HG03196 (cell line): ENCODE measurements at regions not wholly inside any gene's neighbourhood (a gene's known extent, or its start where the extent isn't known, plus 50 kb on each side); places are given as distances from the start of the nearest gene placed in this dataset.

Experiments
- ATAC-seq: cut with Tn5 transposase; IDR thresholded peaks from one replicate; pipeline ENCODE4 v1.9.1; 2021; ENCODE audit not compliant: unreplicated experiment

DNA sequence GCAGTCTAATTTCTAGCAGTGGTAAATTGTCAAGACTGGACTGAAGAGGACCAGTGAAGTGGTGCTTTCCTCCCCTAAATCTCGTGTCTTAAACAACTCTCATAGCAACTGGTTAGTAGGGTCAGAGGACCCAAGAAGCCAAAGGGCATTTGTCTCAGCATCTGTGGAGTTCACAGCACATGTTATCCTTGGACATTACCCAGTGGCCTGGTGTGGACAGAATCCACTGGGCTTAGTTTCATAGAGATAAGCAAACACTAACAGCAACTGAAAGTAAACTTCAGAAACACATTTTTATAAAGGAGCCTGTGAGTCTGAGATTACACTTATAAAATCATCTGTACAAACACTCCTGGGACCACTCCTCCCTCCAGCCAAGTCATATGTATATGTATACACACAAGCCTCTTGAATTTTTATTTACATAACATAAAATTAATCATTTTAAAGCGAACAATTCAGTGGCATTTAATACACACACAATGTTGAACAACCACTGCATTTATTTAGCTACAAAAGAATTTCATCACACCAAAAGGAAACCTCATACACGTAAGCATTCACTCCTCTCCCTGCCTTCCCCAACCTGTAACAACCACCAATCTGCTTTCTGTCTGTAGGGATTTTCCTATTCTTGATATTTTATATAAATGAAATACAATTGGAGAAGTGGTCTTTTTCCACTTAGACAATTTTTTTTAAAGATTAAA lies 457.8 kb downstream of the RASEF start:
- ATAC-seq = no peak

- no peak for ATAC-seq
These were observed 457.3 kb downstream of the RASEF start for GRCh38 chr9:82605657-82606031.

GRCh38 chr9:82606071-82606470 lies 456.9 kb downstream of the RASEF start:
- no peak for ATAC-seq

DNA sequence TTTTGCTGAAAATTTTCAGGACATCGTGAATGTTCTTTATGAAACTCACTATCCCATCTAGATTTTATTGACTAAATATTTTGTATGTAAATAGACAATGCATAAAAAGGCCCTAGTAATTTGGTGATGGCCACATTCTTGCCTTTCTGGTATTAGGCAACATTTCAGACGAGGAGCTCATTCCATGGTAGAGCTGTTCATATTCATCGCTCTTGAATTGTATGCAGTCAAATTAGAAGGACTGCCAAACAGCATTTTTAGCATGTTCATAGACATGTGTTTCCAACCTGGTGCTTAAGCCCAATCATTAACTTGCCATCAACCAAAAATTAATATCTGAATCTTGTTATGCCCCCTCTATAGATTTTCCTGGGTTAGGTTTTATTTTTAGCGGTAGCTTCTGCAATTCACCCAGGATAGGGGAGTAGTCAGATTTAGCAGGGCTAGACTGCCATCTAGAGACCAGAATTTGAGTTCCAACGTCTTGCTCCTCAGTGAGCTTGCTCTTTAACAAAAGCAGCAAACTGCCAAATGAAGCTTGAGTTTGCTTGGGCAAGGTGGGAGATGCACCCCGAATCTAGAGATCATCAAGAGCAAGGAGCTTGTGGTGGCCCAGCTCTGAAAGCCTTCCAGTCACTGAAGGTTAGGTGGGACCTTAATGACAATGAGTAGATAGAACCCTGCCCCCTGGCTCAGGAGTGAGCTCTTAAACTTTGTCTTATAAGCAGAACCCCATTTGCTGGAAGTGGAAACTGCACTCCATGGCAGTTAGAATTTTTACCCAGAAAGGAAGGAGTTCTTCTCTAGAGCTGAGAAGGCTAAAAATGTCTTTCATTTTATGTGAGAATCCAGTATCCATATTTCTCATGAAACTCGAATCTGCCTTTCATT lies 456.2 kb downstream of the RASEF start:
- no peak for ATAC-seq

GRCh38 chr9:82608487-82608886 lies 454.5 kb downstream of the RASEF start:
- no peak for ATAC-seq

GRCh38 chr9:82612942-82613341 lies 450.0 kb downstream of the RASEF start:
- ATAC-seq = no peak

DNA sequence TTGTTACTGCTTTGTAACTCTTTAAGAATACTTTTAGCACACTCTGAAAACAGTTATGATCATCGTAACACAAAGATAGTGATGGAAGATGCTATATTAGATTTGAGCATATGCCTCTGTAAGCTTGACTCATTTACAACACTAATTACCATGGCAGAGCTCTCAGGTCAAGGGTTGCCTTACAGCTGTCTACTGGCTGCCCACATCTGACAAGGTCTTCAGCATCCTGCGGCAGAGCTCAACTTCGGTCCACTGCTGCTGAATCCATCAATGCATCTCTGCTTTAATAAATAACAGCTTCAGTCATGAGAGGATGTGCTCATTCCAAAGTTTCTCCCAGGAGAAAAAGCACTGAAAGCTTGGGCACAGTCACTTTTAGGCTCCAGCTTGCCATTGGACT lies 449.4 kb downstream of the RASEF start:
- no peak for ATAC-seq

GRCh38 chr9:82616545-82616944 lies 446.4 kb downstream of the RASEF start:
- no peak for ATAC-seq

- no peak for ATAC-seq
These were observed 441.5 kb downstream of the RASEF start for GRCh38 chr9:82621447-82621846.

GRCh38 chr9:82637368-82637767 lies 425.6 kb downstream of the RASEF start:
- ATAC-seq = no peak

DNA sequence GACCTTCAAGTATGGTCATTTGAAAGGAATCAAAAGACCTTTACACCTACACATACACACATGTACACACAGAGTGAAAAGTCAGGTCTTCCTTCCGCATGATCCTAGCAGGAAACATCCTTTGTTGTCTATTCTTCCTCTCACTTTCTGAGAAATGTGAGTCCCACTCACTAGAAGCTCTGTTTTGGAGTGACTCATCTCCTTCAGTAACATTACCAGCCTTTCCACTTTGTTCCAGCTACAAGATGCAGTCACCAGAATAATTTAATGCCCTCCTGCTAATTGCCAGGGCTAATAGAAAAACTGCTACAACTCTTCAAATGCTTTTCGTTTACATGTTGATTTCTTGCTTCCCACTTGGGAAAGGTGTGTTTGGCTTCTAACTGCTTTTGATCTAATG lies 417.3 kb downstream of the RASEF start:
- no peak for ATAC-seq

- no peak for ATAC-seq
These were observed 412.6 kb downstream of the RASEF start for GRCh38 chr9:82650368-82650767.

DNA sequence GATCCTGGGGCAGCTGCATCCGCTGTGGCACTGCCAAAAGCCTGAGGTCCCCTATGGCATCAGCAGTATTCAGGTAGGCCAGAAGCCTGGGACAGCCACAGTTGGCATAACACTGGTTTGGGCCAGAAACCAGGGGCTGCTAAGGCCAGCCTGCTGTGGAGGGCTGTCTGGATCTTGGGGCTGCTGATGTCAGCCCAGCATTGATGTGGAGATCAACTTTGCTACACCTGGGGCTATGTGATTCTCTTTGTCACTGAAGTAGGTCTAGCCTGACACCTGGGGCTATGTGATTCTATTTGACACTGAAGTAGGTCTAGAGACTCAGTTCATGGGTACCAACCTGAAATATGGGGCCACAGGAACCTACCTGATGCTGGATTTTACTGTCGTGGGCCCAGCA lies 411.5 kb downstream of the RASEF start:
- ATAC-seq = no peak

DNA sequence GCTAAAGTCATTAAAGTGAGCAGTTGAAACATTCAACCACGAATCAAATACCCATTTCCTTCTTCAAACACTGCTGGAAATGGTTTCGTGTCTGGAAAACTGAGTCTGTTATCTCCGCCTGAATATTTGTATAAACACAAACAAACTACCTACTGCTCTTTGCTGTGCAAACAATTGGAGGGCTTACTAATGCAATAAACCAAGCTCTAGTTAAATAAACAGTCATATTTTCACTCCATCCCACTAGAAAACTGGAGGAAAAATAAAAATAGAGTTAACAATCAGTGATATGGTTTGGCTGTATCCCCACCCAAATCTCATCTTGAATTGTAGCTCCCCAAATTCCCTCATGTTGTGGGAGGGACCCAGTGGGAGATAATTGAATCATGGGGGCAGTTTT lies 397.6 kb downstream of the RASEF start:
- ATAC-seq = no peak

- ATAC-seq = no peak
These were observed 394.2 kb downstream of the RASEF start for GRCh38 chr9:82668689-82669199.

DNA sequence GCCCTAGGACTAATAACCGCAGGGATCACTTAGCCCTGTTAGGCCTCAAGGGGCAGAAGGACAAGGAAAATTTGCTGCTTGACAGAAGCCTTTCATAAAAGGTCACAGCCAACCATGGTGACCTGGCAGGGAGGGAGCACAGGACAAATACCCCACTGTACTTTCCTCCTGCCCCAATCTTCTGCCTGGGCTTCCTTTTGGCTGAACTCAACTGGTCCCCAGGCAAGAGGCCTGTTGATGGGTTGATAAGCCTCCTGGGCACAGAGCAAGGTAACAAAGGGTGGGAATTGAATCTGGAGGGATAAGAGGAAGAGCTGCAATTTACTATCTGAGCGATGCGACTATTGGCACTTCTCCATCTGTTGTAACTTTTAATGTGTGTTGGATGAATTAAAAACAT lies 392.9 kb downstream of the RASEF start:
- no peak for ATAC-seq

DNA sequence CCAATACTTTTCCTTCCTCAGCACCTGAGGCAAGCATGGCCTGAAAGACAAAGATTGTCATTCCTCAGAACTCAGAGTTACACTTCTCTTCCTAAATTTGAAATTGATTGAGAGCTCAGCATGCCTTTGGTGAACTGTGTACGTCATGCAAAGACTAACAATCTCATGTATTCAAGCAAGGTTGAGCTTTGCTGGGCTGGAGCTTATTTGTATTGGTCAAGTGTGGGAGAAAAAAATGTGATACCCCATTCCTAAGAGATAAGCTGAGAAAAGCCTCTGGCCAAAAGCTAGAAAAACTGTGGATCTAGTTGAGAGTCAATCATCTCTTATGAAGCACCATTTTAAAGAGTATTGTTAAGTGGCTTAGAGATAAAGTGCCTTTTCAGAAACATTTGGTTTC lies 392.2 kb downstream of the RASEF start:
- ATAC-seq = no peak

DNA sequence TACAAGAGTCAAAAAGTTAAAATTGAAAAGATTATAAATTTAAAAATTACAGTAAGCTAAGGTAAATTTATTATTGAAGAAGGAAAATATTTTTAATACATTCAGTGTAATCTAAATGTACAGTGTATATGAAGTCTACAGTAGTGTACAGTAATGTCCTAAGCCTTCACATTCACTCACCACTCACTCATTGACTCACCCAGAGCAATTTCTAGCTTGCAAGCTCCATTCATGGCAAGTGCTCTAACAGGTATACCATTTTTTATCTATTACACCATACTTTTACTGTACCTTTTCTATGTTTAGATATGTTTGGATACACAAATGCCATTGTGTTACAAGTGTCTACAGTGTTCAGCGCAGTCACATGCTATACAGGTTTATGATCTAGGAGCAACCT lies 389.7 kb downstream of the RASEF start:
- no peak for ATAC-seq

- ATAC-seq = no peak
These were observed 389.0 kb downstream of the RASEF start for GRCh38 chr9:82673919-82674318.

DNA sequence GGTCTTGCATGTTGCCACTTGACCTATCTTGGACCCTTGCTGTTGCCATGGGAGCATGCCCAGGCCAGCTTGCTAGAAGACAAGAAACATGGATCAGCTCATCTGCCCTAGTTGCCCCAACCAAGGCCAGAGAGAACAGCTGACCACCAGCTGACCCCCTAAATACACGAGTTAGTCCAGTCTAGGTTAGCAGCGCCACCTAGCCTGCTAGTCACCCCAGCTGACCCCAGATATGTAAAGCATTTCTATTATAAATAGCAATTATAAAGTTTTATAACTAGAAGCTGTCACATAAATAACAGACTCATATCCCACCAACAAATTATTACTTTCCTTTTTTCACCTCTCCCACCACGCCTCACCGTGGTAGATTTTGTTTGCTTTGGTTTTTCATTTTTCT lies 387.8 kb downstream of the RASEF start:
- ATAC-seq = no peak

GRCh38 chr9:82675605-82676004 lies 387.3 kb downstream of the RASEF start:
- no peak for ATAC-seq

DNA sequence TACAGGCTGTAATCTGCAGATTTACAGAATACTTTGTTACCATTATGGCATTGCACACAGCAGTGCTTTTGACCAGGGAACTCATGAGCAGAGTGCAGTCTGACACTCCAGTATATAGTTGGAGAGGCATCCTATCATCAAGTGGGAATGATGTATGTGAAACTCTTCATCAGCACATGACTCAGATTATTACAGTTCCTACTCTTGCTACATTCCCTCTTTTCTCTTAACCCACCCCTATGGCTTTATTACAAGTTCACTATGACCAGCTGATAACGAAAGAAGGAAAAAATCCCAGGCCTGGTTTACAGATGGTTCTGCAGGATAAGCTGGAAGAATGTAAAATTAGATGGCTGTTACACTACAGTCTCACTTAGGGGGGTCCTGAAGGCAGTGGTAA lies 385.9 kb downstream of the RASEF start:
- no peak for ATAC-seq
